ENCODE measurements at regions not wholly inside any gene's neighbourhood (a gene's known extent, or its start where the extent isn't known, plus 50 kb on each side); places are given as distances from the start of the nearest gene placed in this dataset.

DNA sequence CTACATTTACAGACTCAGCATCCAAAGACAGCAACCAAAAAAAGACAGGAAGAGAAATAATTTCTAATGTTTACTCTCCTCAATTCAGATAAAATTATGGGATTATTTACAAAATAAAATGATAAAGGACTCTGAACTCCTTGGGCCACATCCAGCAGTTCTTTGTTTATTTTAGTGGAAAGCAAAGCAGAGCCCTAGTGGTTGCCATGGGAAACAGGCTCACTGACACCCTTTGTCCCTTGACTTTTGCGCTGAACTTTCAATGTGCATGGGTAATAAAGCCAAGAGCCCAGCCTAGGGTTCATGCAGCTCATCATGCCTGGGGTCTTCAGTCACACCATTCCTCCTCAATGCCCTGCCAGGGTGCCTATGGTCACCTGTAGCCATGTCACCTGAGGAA, 442.6 kb upstream of the IGFBP3 start:
- TF ChIP-seq EGR1 (IDR thresholded peaks at IDR 0.05; ENCODE audit: low read depth in 2 of 2) (no peak), GABPA (IDR thresholded peaks at IDR 0.05 in 1 of 2, conservative IDR thresholded peaks at IDR 0.05 in 1 of 2) (no peak)
- TF ChIP-seq, protein P1, sequence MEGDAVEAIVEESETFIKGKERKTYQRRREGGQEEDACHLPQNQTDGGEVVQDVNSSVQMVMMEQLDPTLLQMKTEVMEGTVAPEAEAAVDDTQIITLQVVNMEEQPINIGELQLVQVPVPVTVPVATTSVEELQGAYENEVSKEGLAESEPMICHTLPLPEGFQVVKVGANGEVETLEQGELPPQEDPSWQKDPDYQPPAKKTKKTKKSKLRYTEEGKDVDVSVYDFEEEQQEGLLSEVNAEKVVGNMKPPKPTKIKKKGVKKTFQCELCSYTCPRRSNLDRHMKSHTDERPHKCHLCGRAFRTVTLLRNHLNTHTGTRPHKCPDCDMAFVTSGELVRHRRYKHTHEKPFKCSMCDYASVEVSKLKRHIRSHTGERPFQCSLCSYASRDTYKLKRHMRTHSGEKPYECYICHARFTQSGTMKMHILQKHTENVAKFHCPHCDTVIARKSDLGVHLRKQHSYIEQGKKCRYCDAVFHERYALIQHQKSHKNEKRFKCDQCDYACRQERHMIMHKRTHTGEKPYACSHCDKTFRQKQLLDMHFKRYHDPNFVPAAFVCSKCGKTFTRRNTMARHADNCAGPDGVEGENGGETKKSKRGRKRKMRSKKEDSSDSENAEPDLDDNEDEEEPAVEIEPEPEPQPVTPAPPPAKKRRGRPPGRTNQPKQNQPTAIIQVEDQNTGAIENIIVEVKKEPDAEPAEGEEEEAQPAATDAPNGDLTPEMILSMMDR (IDR thresholded peaks at IDR 0.05; ENCODE audit: low read depth, low read length, missing input control): no peak

All from liver (tissue), 3 donors.